PC-9 (cell line): ENCODE measurements at regions not wholly inside any gene's neighbourhood (a gene's known extent, or its start where the extent isn't known, plus 50 kb on each side); places are given as distances from the start of the nearest gene placed in this dataset.

Experiments used
- BruUV-seq: library from RNA; stranded (reverse); fragments of 400-500 nt; replicated peaks from 2 replicates; lab custom pipeline; 2021; lab: Mats Ljungman, UMichigan
- CTCF ChIA-PET: fragments of 300-600 bp; sonication (Branson Sonifier 250); formaldehyde crosslinking; loops from one replicate; lab custom pipeline; 2022; ENCODE audit warnings: antibody characterized with exemption; lab: Charles Lee
- POLR2A ChIA-PET: fragments of 300-600 bp; sonication (Branson Sonifier 250); formaldehyde crosslinking; loops from one replicate; lab custom pipeline; 2022; ENCODE audit warnings: antibody characterized with exemption; ENCODE audit not compliant: unreplicated experiment; lab: Charles Lee
- DNase-seq, 2 experiments: peaks; one replicate each; pipeline versions ENCODE4 v3.0.0 to v3.0.0-alpha.2; 2015 to 2022; ENCODE audit warnings: mixed read lengths in 1 of 2
- H2AFZ ChIP-seq: fragments of 200-600 bp; sonication (generic); 2 replicates; pipeline ENCODE4 v1.8.1; 2017; ENCODE audit warnings: antibody characterized with exemption
- H3F3A ChIP-seq: fragments of 200-600 bp; sonication (generic); 2 replicates; pipeline ENCODE4 v1.8.1; 2017; ENCODE audit warnings: antibody characterized with exemption, mild to moderate bottlenecking, low read depth; ENCODE audit not compliant: insufficient read depth
- H3K27ac ChIP-seq: fragments of 200-600 bp; sonication (generic); 2 replicates; pipeline ENCODE4 v1.6.1; 2016; ENCODE audit warnings: mixed run types
- H3K27me3 ChIP-seq: fragments of 200-600 bp; sonication (generic); 2 replicates; pipeline ENCODE4 v1.6.1; 2016; ENCODE audit warnings: low read depth, mixed run types; ENCODE audit not compliant: insufficient read depth
- H3K36me3 ChIP-seq: fragments of 200-600 bp; sonication (generic); 2 replicates; pipeline ENCODE4 v1.6.1; 2016; ENCODE audit warnings: low read depth, mixed run types
- H3K4me1 ChIP-seq: fragments of 200-600 bp; sonication (generic); replicated peaks from 2 replicates; pipeline ENCODE4 v1.6.1; 2016; ENCODE audit warnings: mixed run types; ENCODE audit not compliant: insufficient read depth
- H3K4me2 ChIP-seq: fragments of 200-600 bp; sonication (generic); 2 replicates; pipeline ENCODE4 v1.6.1; 2017; ENCODE audit warnings: mixed run types
- H3K4me3 ChIP-seq: fragments of 200-600 bp; sonication (generic); 2 replicates; pipeline ENCODE4 v1.6.1; 2016; ENCODE audit warnings: mixed run types
- H3K79me2 ChIP-seq: fragments of 200-600 bp; sonication (generic); 2 replicates; pipeline ENCODE4 v1.6.1; 2017; ENCODE audit warnings: low read depth, mixed run types
- H3K9me2 ChIP-seq: fragments of 200-600 bp; sonication (generic); 2 replicates; pipeline ENCODE4 v1.8.1; 2017; ENCODE audit warnings: mild to moderate bottlenecking; ENCODE audit not compliant: insufficient read depth
- H3K9me3 ChIP-seq: fragments of 200-600 bp; sonication (generic); 2 replicates; pipeline ENCODE4 v1.8.1; 2016; ENCODE audit warnings: low read depth; ENCODE audit not compliant: insufficient read depth
- H4K20me1 ChIP-seq: fragments of 200-600 bp; sonication (generic); 2 replicates; pipeline ENCODE4 v1.8.1; 2017; ENCODE audit not compliant: insufficient read depth
- EZH2 ChIP-seq: fragments of 200-600 bp; sonication (generic); IDR thresholded peaks from 2 replicates; pipeline ENCODE4 v1.8.0; 2017; ENCODE audit warnings: antibody characterized with exemption, low read depth
- intact Hi-C: fragments of 100-400 bp; cut with micrococcal nuclease; formaldehyde crosslinking; loops from one replicate; pipeline ENCODE4 v1.10.0; 2022; ENCODE audit not compliant: unreplicated experiment
- TF ChIP-seq, protein P1 (sequence below): fragments of 200-600 bp; sonication (generic); conservative IDR thresholded peaks from 2 replicates; pipeline ENCODE4 v1.6.1; 2017; ENCODE audit warnings: mixed run types, antibody characterized with exemption, mild to moderate bottlenecking, moderate library complexity

DNA sequence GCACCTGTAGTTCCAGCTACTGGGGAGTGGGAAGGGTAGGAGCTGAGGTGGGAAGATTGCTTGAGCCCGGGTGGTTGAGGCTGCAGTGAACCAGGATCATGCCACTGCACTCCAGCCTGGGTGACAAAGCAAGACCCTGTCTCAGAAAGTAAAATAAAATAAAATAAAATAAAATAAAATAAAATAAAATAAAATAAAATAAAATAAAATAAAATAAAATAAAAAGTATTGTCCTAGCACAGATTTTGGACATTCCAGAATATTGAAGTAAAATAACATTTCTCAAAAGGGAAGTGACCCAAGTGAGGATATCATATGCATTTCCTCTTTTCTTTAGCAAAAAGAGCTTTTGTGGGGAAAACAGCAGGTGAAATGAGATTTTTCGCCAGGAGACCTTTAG lies 83.5 kb downstream of the TMEM174 start:
- no peak for DNase-seq
- no peak overlapping the region for H2AFZ ChIP-seq
- no peaks in the 10 kb centered on the region for H3K27me3 ChIP-seq
- no peaks in the 10 kb centered on the region for H3F3A ChIP-seq
- ChIA-PET POLR2A (no interaction called here), CTCF (no interaction called here)
- H3K9me3 ChIP-seq: peaks cover 6% of the 10 kb centered on the region; the same call in 1 of the 2 replicates
- no peaks in the 10 kb centered on the region; the same call in 1 of the 2 replicates for H3K9me2 ChIP-seq
- H3K4me3 ChIP-seq: no peak overlapping the region
- no peaks in the 10 kb centered on the region for H3K36me3 ChIP-seq
- intact Hi-C loops: no loop called here
- H3K4me2 ChIP-seq: no peak overlapping the region
- no TSS peak for BruUV-seq
- no peaks in the 10 kb centered on the region for H3K4me1 ChIP-seq
- H3K79me2 ChIP-seq: no peaks in the 10 kb centered on the region
- no peak overlapping the region for H3K27ac ChIP-seq
- H4K20me1 ChIP-seq: no peaks in the 10 kb centered on the region
- no peak for TF ChIP-seq EZH2

DNA sequence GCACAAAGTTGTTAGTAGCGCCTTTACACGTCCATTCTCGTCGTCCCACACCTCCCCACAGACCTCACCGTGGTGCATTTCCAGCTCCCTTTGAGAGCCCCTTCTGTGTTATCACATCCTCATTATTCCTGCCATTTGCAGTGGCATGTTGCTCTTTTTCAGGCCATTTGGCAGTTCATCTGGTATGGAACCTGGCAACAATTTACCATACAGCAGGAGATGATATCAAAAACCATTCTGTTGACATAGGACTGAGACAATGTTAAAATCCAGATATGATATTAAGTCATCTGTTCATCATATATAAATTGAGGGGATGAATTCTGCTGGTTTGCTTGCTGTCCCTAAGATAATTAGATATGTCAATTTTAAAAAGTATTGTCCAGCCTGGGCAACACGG lies 83.0 kb downstream of the TMEM174 start:
- no TSS peak for BruUV-seq
- H3F3A ChIP-seq: no peaks in the 10 kb centered on the region
- no peaks in the 10 kb centered on the region for H3K4me1 ChIP-seq
- no peak overlapping the region for H3K4me2 ChIP-seq
- DNase-seq: no peak
- intact Hi-C loops: no loop called here
- no peak for TF ChIP-seq EZH2
- TF ChIP-seq, protein P1, sequence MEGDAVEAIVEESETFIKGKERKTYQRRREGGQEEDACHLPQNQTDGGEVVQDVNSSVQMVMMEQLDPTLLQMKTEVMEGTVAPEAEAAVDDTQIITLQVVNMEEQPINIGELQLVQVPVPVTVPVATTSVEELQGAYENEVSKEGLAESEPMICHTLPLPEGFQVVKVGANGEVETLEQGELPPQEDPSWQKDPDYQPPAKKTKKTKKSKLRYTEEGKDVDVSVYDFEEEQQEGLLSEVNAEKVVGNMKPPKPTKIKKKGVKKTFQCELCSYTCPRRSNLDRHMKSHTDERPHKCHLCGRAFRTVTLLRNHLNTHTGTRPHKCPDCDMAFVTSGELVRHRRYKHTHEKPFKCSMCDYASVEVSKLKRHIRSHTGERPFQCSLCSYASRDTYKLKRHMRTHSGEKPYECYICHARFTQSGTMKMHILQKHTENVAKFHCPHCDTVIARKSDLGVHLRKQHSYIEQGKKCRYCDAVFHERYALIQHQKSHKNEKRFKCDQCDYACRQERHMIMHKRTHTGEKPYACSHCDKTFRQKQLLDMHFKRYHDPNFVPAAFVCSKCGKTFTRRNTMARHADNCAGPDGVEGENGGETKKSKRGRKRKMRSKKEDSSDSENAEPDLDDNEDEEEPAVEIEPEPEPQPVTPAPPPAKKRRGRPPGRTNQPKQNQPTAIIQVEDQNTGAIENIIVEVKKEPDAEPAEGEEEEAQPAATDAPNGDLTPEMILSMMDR: no peak
- H3K9me2 ChIP-seq: no peaks in the 10 kb centered on the region; the same call in 1 of the 2 replicates
- H3K79me2 ChIP-seq: no peaks in the 10 kb centered on the region
- no peak overlapping the region for H3K27ac ChIP-seq
- no peaks in the 10 kb centered on the region for H3K36me3 ChIP-seq
- H3K4me3 ChIP-seq: no peak overlapping the region
- ChIA-PET CTCF (no interaction called here), POLR2A (no interaction called here)
- peaks cover 6% of the 10 kb centered on the region; the same call in 1 of the 2 replicates for H3K9me3 ChIP-seq
- H3K27me3 ChIP-seq: no peaks in the 10 kb centered on the region
- no peaks in the 10 kb centered on the region for H4K20me1 ChIP-seq
- H2AFZ ChIP-seq: no peak overlapping the region

DNA sequence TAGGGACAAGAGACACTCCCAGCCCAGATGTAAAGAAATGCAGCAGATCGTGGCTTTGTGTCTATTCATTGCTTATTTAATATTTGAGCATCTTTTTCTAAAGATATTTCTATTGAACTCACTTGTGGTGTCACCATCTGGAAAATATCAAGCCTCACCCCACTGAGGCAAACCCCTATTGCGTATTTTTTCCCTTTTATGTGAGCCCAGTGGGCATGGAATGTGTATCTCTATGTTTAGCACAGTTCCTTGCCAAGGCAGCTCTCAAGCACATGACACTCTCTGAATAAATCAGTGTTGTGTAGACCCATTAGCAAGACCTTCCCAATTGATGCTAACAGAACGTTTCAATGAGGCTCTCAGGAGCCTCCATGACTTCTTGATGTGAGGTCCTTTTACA lies 81.6 kb downstream of the TMEM174 start:
- Histone ChIP-seq H2AFZ (no peak overlapping the region), H3K36me3 (no peaks in the 10 kb centered on the region), H3K9me2 (no peaks in the 10 kb centered on the region; the same call in 1 of the 2 replicates), H3K79me2 (no peaks in the 10 kb centered on the region), H3K9me3 (peaks cover 6% of the 10 kb centered on the region; the same call in 1 of the 2 replicates), H3K4me1 (no peaks in the 10 kb centered on the region), H4K20me1 (no peaks in the 10 kb centered on the region), H3K27me3 (no peaks in the 10 kb centered on the region), H3K4me2 (no peak overlapping the region), H3K27ac (no peak overlapping the region), H3K4me3 (no peak overlapping the region), H3F3A (no peaks in the 10 kb centered on the region)
- CTCF ChIA-PET: no interaction called here
- BruUV-seq: no TSS peak
- DNase-seq: no peak
- POLR2A ChIA-PET: no interaction called here
- TF ChIP-seq EZH2: no peak
- TF ChIP-seq, protein P1: no peak
- intact Hi-C loops: no loop called here
